ENCODE measurements at regions not wholly inside any gene's neighbourhood (a gene's known extent, or its start where the extent isn't known, plus 50 kb on each side); places are given as distances from the start of the nearest gene placed in this dataset.

DNA sequence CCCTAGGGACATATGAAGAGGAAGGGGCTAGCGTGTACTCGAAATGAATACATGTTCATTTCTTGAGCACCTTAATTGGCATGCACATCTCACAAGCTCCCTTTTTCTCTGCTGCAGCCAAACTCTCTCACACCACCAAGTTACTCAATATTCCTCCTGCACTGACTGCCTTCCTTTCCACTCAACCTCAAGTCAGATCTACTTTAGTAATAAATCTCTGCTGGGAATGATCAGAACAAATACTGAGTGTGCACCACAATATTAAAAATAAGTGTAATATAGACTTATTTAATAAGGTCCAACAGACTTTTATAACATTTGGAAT, 995.8 kb upstream of the WWC1 start:
- TF ChIP-seq POLR2A (IDR thresholded peaks at IDR 0.05; ENCODE audit: low read length), result no peak
- no peak for TF ChIP-seq GATA1 (IDR thresholded peaks at IDR 0.05; ENCODE audit: low read depth, low read length)
